HCT116 (cell line): ENCODE measurements at regions not wholly inside any gene's neighbourhood (a gene's known extent, or its start where the extent isn't known, plus 50 kb on each side); places are given as distances from the start of the nearest gene placed in this dataset.

Experiments
- ATAC-seq: fragments of 200-7000 bp; cut with Tn5 transposase; 2 replicates; pipeline ENCODE4 v1.9.1; 2020; ENCODE audit warnings: mild to moderate bottlenecking, moderate library complexity
- BruUV-seq: library from RNA; stranded (reverse); fragments of 400-500 nt; replicated peaks from 2 replicates; lab custom pipeline; 2021; lab: Mats Ljungman, UMichigan
- CTCF ChIA-PET: fragments of 300-600 bp; sonication (Branson Sonifier 250); formaldehyde crosslinking; loops from one replicate; lab custom pipeline; 2021; ENCODE audit warnings: antibody characterized with exemption; lab: Charles Lee
- POLR2A ChIA-PET: fragments of 300-600, 350-600 bp; sonication (Branson Sonifier 250); formaldehyde crosslinking; loops from one replicate; lab custom pipeline; 2021; ENCODE audit warnings: antibody characterized with exemption; lab: Charles Lee
- RAD21 ChIA-PET, 2 experiments: fragments of 300-600 bp; sonication (Branson Sonifier 250); formaldehyde crosslinking; loops; one replicate each; lab custom pipeline; 2023; ENCODE audit warnings: low total read pairs in 2 of 2; ENCODE audit not compliant: uncharacterized antibody in 2 of 2, unreplicated experiment in 2 of 2, low non-redundant PET in 1 of 2; lab: Charles Lee
- DNase-seq: peaks from one replicate; pipeline ENCODE4 v3.0.0-alpha.2; 2010; ENCODE audit warnings: low read depth, low spot score
- H2AFZ ChIP-seq: fragments of 200-600 bp; shearing (Covaris generic), sonication (generic); 2 replicates; pipeline ENCODE4 v1.6.1; 2017; ENCODE audit warnings: low read depth, mixed run types, mixed read lengths, antibody characterized with exemption, low read length; ENCODE audit not compliant: poor library complexity, severe bottlenecking
- H3K27ac ChIP-seq: 2 replicates; pipeline ENCODE4 v1.5.1; 2012; ENCODE audit warnings: low read depth, low read length
- H3K27me3 ChIP-seq: fragments of 200-600 bp; sonication (generic); 2 replicates; pipeline ENCODE4 v1.6.1; 2016; ENCODE audit warnings: mixed run types, low read length, mixed read lengths; ENCODE audit not compliant: insufficient read depth
- H3K36me3 ChIP-seq, 2 experiments: fragments of 200-500 bp in 1 of 2; fragments of 200-600 bp in 1 of 2; sonication (Bioruptor generic) in 1 of 2; sonication (generic) in 1 of 2; 2 replicates each; pipeline versions ENCODE4 v1.5.1 to v1.6.1; 2014 to 2016; ENCODE audit warnings: low read length in 2 of 2, inconsistent platforms in 1 of 2, mixed read lengths in 1 of 2, mixed run types in 1 of 2; ENCODE audit not compliant: insufficient read depth in 2 of 2, control insufficient read depth in 1 of 2
- H3K4me1 ChIP-seq, 2 experiments: fragments of 200-600 bp in 1 of 2; sonication (generic) in 1 of 2; 2 replicates each; pipeline versions ENCODE4 v1.5.1 to v1.6.1; 2012 to 2017; ENCODE audit warnings: low read length in 2 of 2, inconsistent platforms in 1 of 2, mild to moderate bottlenecking in 1 of 2, mixed read lengths in 1 of 2, mixed run types in 1 of 2, moderate library complexity in 1 of 2; ENCODE audit not compliant: insufficient read depth in 2 of 2, control insufficient read depth in 1 of 2
- H3K4me2 ChIP-seq: fragments of 200-600 bp; sonication (generic); 2 replicates; pipeline ENCODE4 v1.6.1; 2017; ENCODE audit warnings: mixed run types, low read length, mixed read lengths
- H3K4me3 ChIP-seq, 2 experiments: fragments of 200-600 bp in 1 of 2; sonication (generic) in 1 of 2; replicated peaks in 1 of 2; 2 replicates each; pipeline ENCODE4 v1.5.1; 2011 to 2016; ENCODE audit warnings: low read length in 2 of 2, control low read depth in 1 of 2, low read depth in 1 of 2, mild to moderate bottlenecking in 1 of 2, mixed read lengths in 1 of 2, mixed run types in 1 of 2
- H3K79me2 ChIP-seq: fragments of 200-600 bp; sonication (generic); 2 replicates; pipeline ENCODE4 v1.6.1; 2017; ENCODE audit warnings: mild to moderate bottlenecking, mixed run types, low read length, moderate library complexity, mixed read lengths; ENCODE audit not compliant: insufficient read depth
- H3K9ac ChIP-seq: fragments of 200-600 bp; sonication (generic); 2 replicates; pipeline ENCODE4 v1.6.1; 2016; ENCODE audit warnings: low read length, mixed read lengths
- H3K9me2 ChIP-seq: fragments of 200-600 bp; sonication (generic), shearing (Covaris generic); 2 replicates; pipeline ENCODE4 v1.6.1; 2017; ENCODE audit warnings: mixed run types, mild to moderate bottlenecking, moderate library complexity; ENCODE audit not compliant: insufficient read depth
- H3K9me3 ChIP-seq, 2 experiments: fragments of 200-500 bp in 1 of 2; fragments of 200-600 bp in 1 of 2; sonication (Bioruptor generic) in 1 of 2; sonication (generic) in 1 of 2; 2 replicates each; pipeline ENCODE4 v1.6.1; 2014 to 2017; ENCODE audit warnings: low read length in 2 of 2, mixed read lengths in 2 of 2, inconsistent platforms in 1 of 2, low read depth in 1 of 2, mild to moderate bottlenecking in 1 of 2, mixed run types in 1 of 2, moderate library complexity in 1 of 2; ENCODE audit not compliant: control insufficient read depth in 1 of 2, insufficient read depth in 1 of 2
- H4K20me1 ChIP-seq: fragments of 200-600 bp; sonication (generic), shearing (Covaris generic); 2 replicates; pipeline ENCODE4 v1.6.1; 2017; ENCODE audit warnings: mixed run types, mild to moderate bottlenecking, moderate library complexity; ENCODE audit not compliant: insufficient read depth
- CEBPB ChIP-seq: IDR thresholded peaks from 2 replicates; pipeline ENCODE4 v1.6.1; 2012; ENCODE audit warnings: low read depth
- CTCF ChIP-seq, 3 experiments: fragments of 200-600 bp in 1 of 3; sonication (generic) in 1 of 3; IDR thresholded peaks in 2 of 3; conservative IDR thresholded peaks in 1 of 3; 2 replicates each; pipeline ENCODE4 v1.5.1; 2012 to 2017; ENCODE audit warnings: low read depth in 2 of 3, low read length in 2 of 3, antibody characterized with exemption in 1 of 3, borderline replicate concordance in 1 of 3, control low read depth in 1 of 3, mild to moderate bottlenecking in 1 of 3, mixed read lengths in 1 of 3, mixed run types in 1 of 3, moderate library complexity in 1 of 3; ENCODE audit not compliant: insufficient read depth in 1 of 3
- ELF1 ChIP-seq: IDR thresholded peaks from 2 replicates; pipeline ENCODE4 v1.6.1; 2012; ENCODE audit warnings: low read depth, borderline replicate concordance
- EZH2phosphoT487 ChIP-seq: fragments of 200-600 bp; IDR thresholded peaks from 2 replicates; pipeline ENCODE4 v1.6.1; 2018; ENCODE audit warnings: antibody characterized with exemption, borderline replicate concordance
- FOSL1 ChIP-seq: IDR thresholded peaks from 2 replicates; pipeline ENCODE4 v1.6.1; 2012; ENCODE audit warnings: low read depth
- MAX ChIP-seq: IDR thresholded peaks from 2 replicates; pipeline ENCODE4 v1.6.1; 2012
- SIN3A ChIP-seq: IDR thresholded peaks from 2 replicates; pipeline ENCODE4 v1.6.1; 2012; ENCODE audit warnings: low read depth
- SP1 ChIP-seq: IDR thresholded peaks from 2 replicates; pipeline ENCODE4 v1.6.1; 2012; ENCODE audit warnings: low read depth
- SRF ChIP-seq: IDR thresholded peaks from 2 replicates; pipeline ENCODE4 v1.6.1; 2012; ENCODE audit warnings: low read depth
- ZFX ChIP-seq: fragments of 450-650 bp; IDR thresholded peaks from 2 replicates; pipeline ENCODE4 v1.6.1; 2017
- ZNF274 ChIP-seq: fragments of 200-500 bp; sonication (Bioruptor generic); IDR thresholded peaks from 2 replicates; pipeline ENCODE4 v1.6.1; 2014; ENCODE audit warnings: mild to moderate bottlenecking, low read depth, low read length, inconsistent platforms
- intact Hi-C: fragments of 100-400 bp; cut with micrococcal nuclease; formaldehyde crosslinking; loops from 2 replicates; pipeline ENCODE4 v1.10.0; 2022
- TF ChIP-seq, protein P1 (sequence below): IDR thresholded peaks from 2 replicates; pipeline ENCODE4 v1.6.1; 2012

GRCh38 chrX:125532411-125533089, 212.9 kb downstream of the TEX13C start:
- Histone ChIP-seq H3K36me3 (no peaks in the 10 kb centered on the region), H3K4me2 (no peak overlapping the region), H3K9ac (no peak overlapping the region), H3K27me3 (no peaks in the 10 kb centered on the region), H3K4me1 (no peaks in the 10 kb centered on the region), H3K79me2 (no peaks in the 10 kb centered on the region), H3K9me3 (no peaks in the 10 kb centered on the region; a peak in 1 of 4 replicates), H3K27ac (no peak overlapping the region), H4K20me1 (no peaks in the 10 kb centered on the region), H3K9me2 (no peaks in the 10 kb centered on the region), H3K4me3 (no peak overlapping the region), H2AFZ (no peak overlapping the region)
- RAD21 ChIA-PET, result no interaction called here
- CTCF ChIA-PET, result no interaction called here
- DNase-seq (no peak), ATAC-seq (no peak)
- no TSS peak for BruUV-seq
- TF ChIP-seq ELF1 (no peak), ZNF274 (no peak), CTCF (IDR thresholded peaks at IDR 0.05 in 2 of 3, conservative IDR thresholded peaks at IDR 0.05 in 1 of 3; ENCODE audit: borderline replicate concordance in 1 of 3, insufficient read depth in 1 of 3, low read depth in 2 of 3, low read length in 2 of 3) (no peak), SP1 (no peak), FOSL1 (no peak), CEBPB (no peak)
- intact Hi-C loops, result no loop called here
- POLR2A ChIA-PET, result no interaction called here

DNA sequence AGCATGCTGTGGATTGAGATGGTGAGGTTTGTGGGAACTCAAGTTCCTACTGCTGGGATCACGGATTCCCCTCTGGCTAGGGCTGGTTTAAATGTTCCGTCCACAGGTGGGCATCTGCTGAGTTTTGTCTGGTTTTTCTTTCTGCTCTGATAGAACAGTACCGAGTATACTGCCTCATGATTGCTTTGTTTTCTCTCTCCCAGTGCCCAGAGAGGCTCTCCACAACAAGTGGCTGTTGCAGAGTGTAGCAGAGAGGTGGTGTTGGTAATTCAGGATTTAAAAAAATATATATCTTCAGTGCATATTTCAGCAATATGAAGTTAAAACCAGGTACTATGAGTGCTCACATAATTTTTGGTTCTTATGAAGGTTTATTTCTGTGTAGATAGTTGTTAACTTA, 213.7 kb downstream of the TEX13C start:
- H3K4me1 ChIP-seq, result no peaks in the 10 kb centered on the region
- intact Hi-C loops, result no loop called here
- no peaks in the 10 kb centered on the region for H3K79me2 ChIP-seq
- DNase-seq (no peak), ATAC-seq (no peak)
- H3K36me3 ChIP-seq, result no peaks in the 10 kb centered on the region
- POLR2A ChIA-PET, result no interaction called here
- no peak overlapping the region for H3K4me3 ChIP-seq
- H4K20me1 ChIP-seq, result no peaks in the 10 kb centered on the region
- no peak overlapping the region for H3K4me2 ChIP-seq
- no peaks in the 10 kb centered on the region for H3K9me2 ChIP-seq
- H2AFZ ChIP-seq, result no peak overlapping the region
- H3K9ac ChIP-seq, result no peak overlapping the region
- no peaks in the 10 kb centered on the region for H3K27me3 ChIP-seq
- no peaks in the 10 kb centered on the region; a peak in 1 of 4 replicates for H3K9me3 ChIP-seq
- no peak for TF ChIP-seq ELF1
- no peak for TF ChIP-seq SRF
- no peak for TF ChIP-seq SP1
- TF ChIP-seq, protein P1, sequence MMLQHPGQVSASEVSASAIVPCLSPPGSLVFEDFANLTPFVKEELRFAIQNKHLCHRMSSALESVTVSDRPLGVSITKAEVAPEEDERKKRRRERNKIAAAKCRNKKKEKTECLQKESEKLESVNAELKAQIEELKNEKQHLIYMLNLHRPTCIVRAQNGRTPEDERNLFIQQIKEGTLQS, result no peak
- TF ChIP-seq SIN3A, result no peak
- TF ChIP-seq EZH2phosphoT487, result no peak
- no peak for TF ChIP-seq ZFX
- TF ChIP-seq MAX, result no peak
- TF ChIP-seq, all 23 proteins: peak for 0
- H3K27ac ChIP-seq, result no peak overlapping the region
- RAD21 ChIA-PET, result no interaction called here
- CTCF ChIA-PET, result no interaction called here
- BruUV-seq, result no TSS peak
